ENCODE measurements at regions not wholly inside any gene's neighbourhood (a gene's known extent, or its start where the extent isn't known, plus 50 kb on each side); places are given as distances from the start of the nearest gene placed in this dataset.

DNA sequence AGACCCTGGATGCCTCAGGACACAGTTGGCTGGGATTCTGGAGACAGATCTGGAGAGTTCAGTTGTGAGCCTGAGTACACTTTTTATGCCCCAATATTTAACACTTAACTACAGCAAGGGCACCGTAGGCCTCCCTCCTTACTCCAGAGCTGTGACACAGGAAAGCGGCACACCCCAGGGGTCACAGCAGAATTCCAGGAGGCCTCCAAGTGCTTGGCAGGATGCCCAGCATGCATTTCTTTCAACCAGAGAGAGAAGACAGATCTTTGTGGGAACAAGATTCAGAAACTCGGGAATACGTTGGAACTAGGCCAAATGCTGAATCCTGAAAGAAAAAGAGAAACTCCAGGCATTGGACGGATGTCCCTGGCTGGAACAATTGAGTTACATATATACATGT is 199.2 kb upstream of the NT5C1B start:
- DNase-seq (ENCODE audit: low spot score): no peak
- intact Hi-C loops (cut with DNase I): no loop called here

- no peak for DNase-seq (ENCODE audit: low spot score)
- intact Hi-C loops (cut with DNase I): no loop called here
These were observed 198.4 kb upstream of the NT5C1B start for GRCh38 chr2:18787726-18788125.

DNA sequence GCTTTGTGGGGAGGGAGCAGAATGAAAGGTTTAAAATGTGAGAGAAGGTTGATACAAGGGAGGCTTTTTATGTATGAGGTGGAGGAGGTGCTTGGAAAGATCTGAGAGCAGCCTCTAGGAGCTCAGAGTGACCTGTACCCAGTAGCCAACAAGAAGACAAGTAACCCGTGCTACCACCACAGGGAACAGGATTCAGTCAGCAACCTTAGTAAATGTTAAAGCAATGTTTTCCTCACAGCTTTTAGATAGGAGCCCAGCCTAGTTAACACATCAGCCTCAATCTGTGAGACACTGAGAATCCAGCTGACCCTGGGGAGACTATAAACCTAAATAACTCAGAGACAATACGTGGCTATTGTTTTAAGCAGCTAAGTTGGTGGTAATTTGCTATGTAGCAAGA is 194.9 kb upstream of the NT5C1B start:
- no peak for DNase-seq (ENCODE audit: low spot score)

GRCh38 chr2:18781541-18782280 is 192.3 kb upstream of the NT5C1B start:
- intact Hi-C loops (cut with DNase I): no loop called here
- no peak for DNase-seq (ENCODE audit: low spot score)

More for the DNA sequence above, 194.9 kb upstream of the NT5C1B start:
- intact Hi-C loops (cut with DNase I): no loop called here

DNA sequence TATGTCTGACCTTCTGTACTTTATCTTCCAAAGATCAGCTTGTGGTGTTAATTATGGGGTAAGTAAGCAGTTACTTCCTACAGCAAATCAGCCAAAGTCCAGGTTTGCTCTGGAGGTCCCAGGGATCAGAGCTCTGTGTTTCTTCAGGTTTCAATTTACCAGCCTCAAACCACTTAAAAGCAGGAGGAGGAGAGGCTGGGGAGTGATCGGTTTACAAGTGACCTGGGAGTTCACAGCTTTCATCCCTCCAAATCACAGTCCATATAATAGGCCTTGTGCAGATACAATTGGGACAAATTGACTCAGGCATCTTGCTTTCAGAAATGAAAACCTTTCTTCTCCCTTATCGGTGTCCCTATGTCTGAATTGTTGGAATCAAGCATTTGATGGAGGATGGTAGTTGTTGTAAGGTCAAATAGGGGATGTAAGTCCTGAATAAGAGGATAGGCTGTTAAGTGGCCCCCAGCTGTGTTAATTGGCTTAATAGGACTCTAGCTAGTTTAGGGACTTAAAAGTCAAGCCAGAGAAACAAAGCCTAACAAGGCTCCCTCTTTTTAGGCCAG is 188.0 kb upstream of the NT5C1B start:
- no peak for DNase-seq (ENCODE audit: low spot score)
- intact Hi-C loops (cut with DNase I): no loop called here

DNA sequence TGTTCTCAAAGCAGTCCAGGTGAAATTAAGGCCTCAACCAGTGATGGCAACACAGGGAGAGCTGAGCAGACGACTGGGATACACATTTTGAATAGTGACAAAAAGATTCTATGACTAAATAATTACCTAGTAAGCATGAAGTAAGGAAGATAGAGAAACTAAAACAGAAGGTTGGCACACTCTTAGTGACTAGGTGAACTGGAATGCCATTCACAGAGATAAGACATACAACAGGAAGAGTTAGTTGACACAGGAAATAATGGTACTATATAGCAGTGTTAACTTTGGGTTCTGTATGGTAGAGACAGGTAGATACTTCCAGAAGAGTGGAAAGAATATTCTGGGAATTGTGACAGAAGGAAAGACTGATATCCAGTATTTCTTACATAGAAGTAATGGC is 181.8 kb upstream of the NT5C1B start:
- intact Hi-C loops (cut with DNase I): no loop called here
- DNase-seq (ENCODE audit: low spot score): no peak

DNA sequence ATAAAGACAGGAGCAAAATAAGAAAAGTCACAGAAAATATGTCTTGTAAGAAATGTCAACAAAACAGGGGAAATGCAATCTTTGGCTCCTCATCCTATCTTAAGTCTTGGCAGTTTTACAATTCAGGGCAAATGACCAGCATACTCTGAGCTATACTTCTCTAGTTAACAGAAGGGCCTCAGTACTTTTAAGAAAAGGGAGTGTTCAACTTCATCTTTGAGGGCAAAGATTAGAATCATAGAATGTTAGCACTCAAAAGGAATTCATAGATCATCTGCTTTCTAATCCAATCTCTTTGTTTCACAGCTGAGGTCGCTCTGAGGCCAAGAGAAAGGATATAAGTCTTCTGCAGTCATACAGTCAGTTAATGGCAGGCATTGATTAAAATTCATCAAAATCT is 174.0 kb upstream of the NT5C1B start:
- no peak for DNase-seq (ENCODE audit: low spot score)
- intact Hi-C loops (cut with DNase I): no loop called here

DNA sequence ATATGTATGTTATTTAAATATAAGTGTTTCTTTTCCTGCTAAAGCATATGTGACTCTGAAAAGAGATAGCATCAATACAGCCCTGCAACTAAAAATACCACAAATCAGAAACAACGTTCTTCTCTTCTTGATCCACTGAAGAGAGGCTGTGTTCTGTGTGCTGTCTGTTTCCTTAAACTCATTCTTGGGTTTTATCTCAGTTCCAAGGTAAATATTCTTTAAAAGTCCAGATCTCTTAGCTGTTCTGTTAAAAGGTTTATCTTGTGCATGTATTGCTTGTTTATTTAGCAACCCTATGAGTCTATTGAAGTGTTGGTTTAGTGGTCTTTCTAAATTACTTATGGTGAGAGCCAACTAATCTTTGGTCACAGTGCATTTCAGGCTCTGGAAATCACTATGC is 173.3 kb upstream of the NT5C1B start:
- DNase-seq (ENCODE audit: low spot score): no peak
- intact Hi-C loops (cut with DNase I): no loop called here

DNA sequence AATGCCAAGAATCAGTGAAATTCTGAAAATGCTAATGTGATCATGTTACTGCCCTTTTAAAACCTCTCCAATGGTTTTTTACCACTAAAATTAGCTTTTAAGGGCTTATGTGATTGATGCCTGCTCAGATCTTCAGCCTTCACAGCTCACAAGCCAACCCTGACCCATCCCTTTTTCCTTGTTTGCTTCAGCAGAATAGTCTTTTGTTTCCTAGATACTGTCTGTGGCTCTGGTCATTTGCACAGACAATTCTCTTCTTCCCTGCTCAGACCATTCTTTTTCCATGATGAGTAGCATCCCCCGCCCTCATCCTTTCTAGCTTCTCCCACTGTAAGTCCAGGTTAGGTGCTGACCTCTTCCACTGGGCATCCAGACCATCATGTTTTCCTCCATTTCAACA is 164.9 kb upstream of the NT5C1B start:
- intact Hi-C loops (cut with DNase I): loop anchor here (10.0 kb wide), 1 partner anchor 221 kb away; no protein-coding TSS in a partner anchor

DNA sequence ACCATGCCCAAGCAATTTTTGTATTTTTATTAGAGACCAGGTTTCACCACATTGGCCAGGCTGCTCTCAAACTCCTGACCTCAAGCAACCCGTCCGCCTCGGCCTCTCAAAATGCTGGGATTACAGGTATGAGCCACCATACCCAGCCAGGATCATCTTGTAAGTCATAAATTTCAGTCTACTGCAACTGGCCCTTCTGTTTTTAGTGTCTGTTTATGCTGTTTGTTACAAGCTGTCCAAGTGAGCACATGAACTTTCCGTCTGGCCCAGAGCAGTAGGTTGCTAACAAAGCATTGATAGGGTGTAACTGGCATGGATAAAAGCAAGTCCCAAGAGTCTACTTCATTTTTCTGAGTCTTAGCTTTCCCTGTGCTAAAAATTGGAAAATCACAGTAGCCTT is 164.4 kb upstream of the NT5C1B start:
- intact Hi-C loops (cut with DNase I): loop anchor here (10.0 kb wide), 1 partner anchor 221 kb away; no protein-coding TSS in a partner anchor
- no peak for DNase-seq (ENCODE audit: low spot score)

More for the DNA sequence above, 164.9 kb upstream of the NT5C1B start:
- no peak for DNase-seq (ENCODE audit: low spot score)

- no peak for DNase-seq (ENCODE audit: low spot score)
- intact Hi-C loops (cut with DNase I): loop anchor here (10.0 kb wide), 1 partner anchor 222 kb away; no protein-coding TSS in a partner anchor
These were observed 163.5 kb upstream of the NT5C1B start for GRCh38 chr2:18752667-18753422.

DNA sequence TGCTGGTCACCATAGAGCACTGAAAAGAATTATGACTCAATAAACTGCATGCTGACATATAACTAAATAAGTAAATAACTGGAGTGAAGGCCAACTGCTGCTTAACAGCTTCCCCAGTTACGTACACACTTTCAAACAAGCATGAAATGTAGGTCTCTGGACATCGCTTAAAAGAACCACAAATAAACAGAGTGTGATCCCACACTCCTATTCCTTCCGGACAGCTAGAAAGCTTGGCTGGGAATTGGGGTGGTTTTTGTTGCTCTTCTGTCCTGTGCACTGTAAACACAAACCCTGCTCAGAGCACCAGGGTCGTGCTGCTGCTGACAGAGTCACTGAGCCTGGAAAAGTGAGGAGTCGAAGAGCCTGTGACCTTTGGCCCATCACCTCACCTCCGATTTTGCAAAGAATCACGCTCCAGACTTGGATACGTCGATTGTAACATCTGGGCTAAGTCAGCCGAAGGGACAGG is 162.7 kb upstream of the NT5C1B start:
- intact Hi-C loops (cut with DNase I): loop anchor here (10.0 kb wide), 1 partner anchor 223 kb away; no protein-coding TSS in a partner anchor
- no peak for DNase-seq (ENCODE audit: low spot score)

DNA sequence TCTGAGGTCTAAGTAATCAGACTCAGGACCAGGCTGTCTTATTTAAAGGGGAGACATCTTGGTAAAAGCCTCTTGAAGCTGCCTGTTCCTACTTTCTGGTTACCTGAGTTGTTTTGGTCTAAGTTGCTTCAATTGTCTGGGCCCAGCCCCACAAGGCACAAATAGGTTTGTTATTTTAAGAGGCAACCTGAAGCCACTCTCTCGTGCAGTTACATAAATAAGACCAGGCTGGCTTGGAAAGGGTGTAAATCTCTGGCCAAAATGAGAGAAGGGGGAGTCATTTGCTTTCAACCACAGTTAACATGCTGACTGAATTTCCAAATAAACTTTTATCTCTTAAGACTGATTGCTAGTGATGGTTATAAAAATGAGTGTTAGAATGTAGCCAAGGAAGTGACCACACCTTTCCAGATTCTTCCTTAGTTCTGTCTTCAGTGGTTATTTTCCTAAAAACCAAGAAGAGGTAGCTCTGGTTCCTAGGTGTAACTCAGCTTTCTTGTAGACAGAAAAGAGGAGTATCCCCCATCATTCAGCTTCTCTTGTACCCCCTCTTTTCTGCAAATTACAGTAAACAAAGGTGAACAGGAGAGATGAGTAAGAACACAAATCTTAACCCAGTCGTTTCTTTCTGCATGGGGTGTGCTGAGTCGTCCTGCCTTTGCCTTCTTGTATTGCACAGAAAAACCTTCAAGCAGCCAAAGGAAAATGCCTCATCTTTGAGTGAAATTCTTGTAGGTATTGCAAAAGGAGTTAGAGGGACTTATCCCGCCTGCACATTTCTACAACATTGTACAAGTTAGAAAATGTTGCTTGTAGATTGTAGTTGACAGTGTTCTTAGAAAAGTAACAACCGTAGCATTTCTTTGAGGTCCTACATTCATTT is 161.5 kb upstream of the NT5C1B start:
- DNase-seq (ENCODE audit: low spot score): no peak
- intact Hi-C loops (cut with DNase I): loop anchor here (1.0 to 10.0 kb wide), 3 partner anchors 224 to 1112 kb away; no protein-coding TSS in a partner anchor

DNA sequence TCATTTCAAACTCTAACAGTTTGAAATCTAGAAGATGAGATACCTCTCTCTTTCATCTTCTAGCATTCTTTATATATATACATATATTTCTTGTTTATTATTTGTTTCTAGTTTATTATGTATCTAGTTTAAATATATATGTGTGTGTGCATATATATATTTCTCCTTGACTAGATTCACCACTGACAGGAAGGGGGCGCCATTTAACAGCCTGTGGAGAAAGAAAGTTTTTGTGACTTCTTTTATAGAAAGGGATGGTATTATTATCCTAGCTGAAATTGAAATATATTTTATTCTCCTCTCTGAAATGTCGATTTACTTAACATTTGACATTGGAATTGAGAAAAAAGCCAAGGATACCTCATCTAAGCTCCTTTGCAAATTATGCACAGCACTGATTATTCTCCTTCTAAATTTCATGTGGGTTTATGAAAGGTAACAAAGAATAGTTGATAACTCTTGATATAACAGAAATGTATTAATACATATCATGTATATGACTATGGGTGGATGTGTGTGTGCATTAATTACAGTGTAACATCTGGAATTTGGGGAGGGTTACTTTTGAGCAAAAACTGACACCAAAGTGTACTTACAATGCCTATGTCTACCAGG is 160.7 kb upstream of the NT5C1B start:
- no peak for DNase-seq (ENCODE audit: low spot score)
- intact Hi-C loops (cut with DNase I): loop anchor here (1.0 to 10.0 kb wide), 3 partner anchors 225 to 1113 kb away; no protein-coding TSS in a partner anchor

DNA sequence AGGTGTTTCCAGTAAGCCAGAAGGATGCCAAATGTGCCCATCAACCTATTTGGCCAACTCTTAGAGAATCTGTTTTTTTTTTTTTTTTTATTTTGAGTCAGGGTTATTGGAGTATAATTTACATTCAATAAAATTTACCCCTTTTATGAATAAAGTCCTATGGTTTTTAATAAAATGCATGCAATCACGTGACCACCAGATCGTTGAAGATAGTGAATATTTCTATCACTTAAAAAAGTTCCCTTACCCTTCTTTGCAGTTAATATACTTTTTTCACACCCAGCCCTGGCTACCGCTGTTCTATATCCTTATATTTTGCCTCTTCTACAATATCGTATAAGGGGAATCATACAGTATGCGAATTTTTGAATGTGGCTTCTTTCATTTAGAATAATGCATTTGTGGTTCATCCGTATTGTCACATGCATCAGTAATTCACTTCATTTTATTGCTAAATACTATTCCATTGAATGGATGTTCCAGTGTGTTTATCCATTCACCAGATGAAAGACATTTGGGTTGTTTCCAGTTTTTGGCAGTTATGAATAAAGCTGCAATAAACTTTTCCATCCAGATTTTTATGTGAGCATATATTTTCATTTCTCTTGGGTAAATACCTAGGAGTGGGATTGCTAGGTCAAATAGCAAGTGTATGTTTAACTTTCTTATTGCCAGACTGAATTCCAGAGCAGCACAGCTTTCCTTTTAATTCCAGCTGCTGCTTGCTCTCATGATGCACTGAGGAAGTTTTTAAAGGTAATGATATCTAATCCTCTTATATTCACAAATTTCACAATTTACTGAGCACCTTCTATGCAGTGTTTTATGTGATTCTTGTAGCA is 156.3 kb upstream of the NT5C1B start:
- DNase-seq (ENCODE audit: low spot score): no peak
- intact Hi-C loops (cut with DNase I): no loop called here

DNA sequence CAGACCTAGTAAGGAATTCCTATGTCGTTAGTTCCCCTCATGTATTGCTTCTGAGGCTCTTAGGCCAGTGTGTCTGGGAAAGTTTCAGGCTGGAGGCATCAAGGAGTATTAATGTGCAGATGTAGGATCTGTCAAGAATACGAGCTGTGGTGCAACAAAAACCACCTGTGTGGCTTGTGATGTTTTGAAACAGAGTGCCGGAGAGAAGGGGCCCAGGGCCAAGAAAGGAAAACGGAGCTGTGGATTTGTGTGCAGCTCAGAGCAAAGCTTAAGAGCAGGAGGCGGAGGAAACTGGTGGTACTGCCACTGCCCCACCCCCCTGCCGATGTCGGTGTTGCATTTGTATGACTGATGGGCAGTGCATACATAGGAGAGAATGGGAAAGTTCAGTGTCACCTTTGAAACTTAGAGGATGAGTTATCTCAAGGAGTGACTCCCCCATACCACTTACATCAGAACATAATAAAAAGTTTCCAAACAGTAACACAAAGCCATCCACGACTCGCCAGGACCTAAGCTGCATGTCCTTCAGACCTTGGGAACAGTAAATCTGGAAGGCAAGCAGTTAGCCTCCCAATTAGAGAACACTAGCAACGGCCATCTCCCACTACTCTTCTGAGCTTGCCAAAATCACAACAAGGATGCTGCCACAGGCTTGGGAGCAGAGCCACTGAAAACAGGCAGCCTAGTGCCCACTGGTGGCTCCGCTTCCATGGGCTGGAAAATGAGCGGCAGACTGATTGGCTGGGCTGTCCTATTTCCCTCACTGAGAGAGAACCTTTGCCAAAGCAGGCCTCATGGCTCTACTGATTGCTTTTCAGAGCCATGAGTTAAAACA is 152.7 kb upstream of the NT5C1B start:
- intact Hi-C loops (cut with DNase I): loop anchor here (2.0 to 5.0 kb wide), 2 partner anchors 221 to 305 kb away; no protein-coding TSS in a partner anchor
- DNase-seq (ENCODE audit: low spot score): no peak

GRCh38 chr2:18741191-18741590 is 151.8 kb upstream of the NT5C1B start:
- intact Hi-C loops (cut with DNase I): loop anchor here (5.0 kb wide), 1 partner anchor 304 kb away; no protein-coding TSS in a partner anchor
- DNase-seq (ENCODE audit: low spot score): no peak
